Ectodermal cell (in vitro differentiated cells): ENCODE measurements at regions not wholly inside any gene's neighbourhood (a gene's known extent, or its start where the extent isn't known, plus 50 kb on each side); places are given as distances from the start of the nearest gene placed in this dataset.

Source experiments
- H3K27ac ChIP-seq: 2 replicates; pipeline ENCODE4 v1.7.0; 2013; ENCODE audit warnings: mild to moderate bottlenecking, low read depth, low read length; ENCODE audit not compliant: insufficient read depth, poor library complexity, severe bottlenecking
- H3K27me3 ChIP-seq: 2 replicates; pipeline ENCODE4 v1.7.0; 2013; ENCODE audit warnings: mild to moderate bottlenecking, low read length; ENCODE audit not compliant: insufficient read depth, control insufficient read depth, poor library complexity, severe bottlenecking
- H3K36me3 ChIP-seq: one replicate; pipeline ENCODE4 v1.7.0; 2013; ENCODE audit warnings: low read length; ENCODE audit not compliant: control insufficient read depth, insufficient read depth
- H3K4me1 ChIP-seq: one replicate; pipeline ENCODE4 v1.7.0; 2013; ENCODE audit warnings: low read length; ENCODE audit not compliant: control insufficient read depth, insufficient read depth
- H3K4me3 ChIP-seq: 2 replicates; pipeline ENCODE4 v1.7.0; 2013; ENCODE audit warnings: low read depth, low read length, control low read depth; ENCODE audit not compliant: insufficient read depth
- H3K9me3 ChIP-seq: 2 replicates; pipeline ENCODE4 v1.7.0; 2013; ENCODE audit warnings: mild to moderate bottlenecking, low read length, moderate library complexity; ENCODE audit not compliant: control insufficient read depth
- WGBS, 2 experiments: methylation state at CpG; one replicate each; pipeline ENCODE4 v1.1.7; 2013; ENCODE audit warnings: missing lambda C conversion rate in 2 of 2; 5-methylcytosine and 5-hydroxymethylcytosine counted together

GRCh38 chr6:11386726-11387125 lies 150.8 kb upstream of the TMEM170B start:
- WGBS, 2 experiments = 88 to 90% methylated on average over 2 of the region's 2 CpGs
- Histone ChIP-seq H3K27ac (no peak overlapping the region), H3K36me3 (no peaks in the 10 kb centered on the region), H3K4me1 (peaks cover 8% of the 10 kb centered on the region), H3K27me3 (no peaks in the 10 kb centered on the region), H3K4me3 (no peak overlapping the region), H3K9me3 (no peaks in the 10 kb centered on the region)

DNA sequence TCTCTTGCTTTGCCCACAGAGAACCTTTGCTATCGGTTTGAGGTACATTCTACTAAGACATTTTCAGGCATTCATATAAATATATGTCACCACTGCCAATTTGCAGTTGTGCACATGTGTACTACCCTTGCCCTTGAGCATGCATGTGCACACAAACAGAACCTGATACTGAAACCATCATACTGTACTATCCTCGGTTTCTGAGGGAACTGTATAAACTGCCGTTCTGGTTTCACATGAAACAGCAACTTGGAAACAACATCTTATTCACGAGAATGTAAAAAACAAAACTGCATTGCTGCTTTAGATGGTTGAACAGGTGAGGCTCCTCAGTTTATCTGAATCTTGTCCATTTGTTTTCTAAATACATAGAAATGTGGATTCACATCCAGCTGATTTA lies 151.2 kb upstream of the TMEM170B start:
- no peaks in the 10 kb centered on the region for H3K27me3 ChIP-seq
- H3K9me3 ChIP-seq = no peaks in the 10 kb centered on the region
- peaks cover 8% of the 10 kb centered on the region for H3K4me1 ChIP-seq
- no peak overlapping the region for H3K4me3 ChIP-seq
- H3K36me3 ChIP-seq = no peaks in the 10 kb centered on the region
- 93 to 98% methylated on average over 4 of the region's 4 CpGs for WGBS, 2 experiments
- no peak overlapping the region for H3K27ac ChIP-seq

- no peaks in the 10 kb centered on the region for H3K27me3 ChIP-seq
- no peaks in the 10 kb centered on the region for H3K9me3 ChIP-seq
- no peak overlapping the region for H3K4me3 ChIP-seq
- 89 to 90% methylated on average over 7 of the region's 7 CpGs for WGBS, 2 experiments
- peaks cover 8% of the 10 kb centered on the region for H3K4me1 ChIP-seq
- H3K36me3 ChIP-seq = no peaks in the 10 kb centered on the region
- no peak overlapping the region for H3K27ac ChIP-seq
These were observed 152.3 kb upstream of the NEDD9 start for GRCh38 chr6:11384531-11385309.

GRCh38 chr6:11381801-11382513 lies 149.5 kb upstream of the NEDD9 start:
- WGBS, 2 experiments = 96% methylated on average over 13 of the region's 13 CpGs
- Histone ChIP-seq H3K27me3 (no peaks in the 10 kb centered on the region), H3K4me3 (no peak overlapping the region), H3K27ac (no peak overlapping the region), H3K9me3 (no peaks in the 10 kb centered on the region), H3K36me3 (no peaks in the 10 kb centered on the region), H3K4me1 (peaks cover 8% of the 10 kb centered on the region)

DNA sequence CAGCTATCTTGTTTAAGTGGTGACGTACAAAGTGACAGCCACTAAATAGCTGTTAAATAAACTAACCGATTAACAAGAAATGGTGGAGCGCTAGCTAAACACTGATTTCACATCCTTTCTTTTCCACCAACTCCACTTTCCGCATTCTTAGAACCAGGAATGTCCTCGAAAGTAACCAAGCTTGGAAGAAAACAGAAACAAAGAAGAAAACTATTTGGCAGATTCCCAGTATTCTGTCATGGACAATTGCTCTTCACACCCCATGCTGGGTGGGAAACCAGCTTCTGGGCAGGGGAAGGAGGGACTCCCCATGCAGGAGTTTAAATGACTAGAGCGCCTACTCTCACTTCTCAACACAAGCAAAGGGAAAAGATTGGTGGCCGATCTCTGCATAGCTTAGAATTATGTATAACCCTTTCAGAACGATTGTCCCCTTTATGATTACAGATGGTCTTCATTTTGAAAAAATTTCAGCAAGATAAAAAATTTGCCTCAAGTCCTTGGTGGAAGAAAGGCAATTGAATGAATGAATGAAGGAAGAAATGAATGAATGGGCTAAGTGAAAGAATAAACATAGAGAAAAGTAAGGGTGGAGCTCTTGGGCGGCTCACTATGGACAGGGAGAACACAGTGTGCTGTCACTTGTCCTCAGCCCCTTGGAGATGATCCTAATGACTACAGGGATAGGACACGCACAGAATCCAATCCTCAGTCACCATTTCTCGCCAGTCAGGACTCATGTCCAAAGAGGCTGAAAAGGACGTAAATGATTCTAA lies 148.7 kb upstream of the NEDD9 start:
- H3K9me3 ChIP-seq = no peaks in the 10 kb centered on the region
- peaks cover 8% of the 10 kb centered on the region for H3K4me1 ChIP-seq
- no peak overlapping the region for H3K4me3 ChIP-seq
- WGBS, 2 experiments = 87 to 89% methylated on average over 12 of the region's 12 CpGs
- H3K27me3 ChIP-seq = no peaks in the 10 kb centered on the region
- no peaks in the 10 kb centered on the region for H3K36me3 ChIP-seq
- no peak overlapping the region for H3K27ac ChIP-seq

GRCh38 chr6:11380549-11380948 lies 148.1 kb upstream of the NEDD9 start:
- WGBS, 2 experiments = 79% methylated on average over 7 of the region's 7 CpGs
- no peak overlapping the region for H3K27ac ChIP-seq

GRCh38 chr6:11379805-11380204 lies 147.3 kb upstream of the NEDD9 start:
- Histone ChIP-seq H3K4me1 (peaks cover 8% of the 10 kb centered on the region), H3K9me3 (no peaks in the 10 kb centered on the region), H3K27ac (no peak overlapping the region), H3K4me3 (no peak overlapping the region), H3K36me3 (no peaks in the 10 kb centered on the region), H3K27me3 (no peaks in the 10 kb centered on the region)
- 95 to 97% methylated on average over 4 of the region's 4 CpGs for WGBS, 2 experiments

More at GRCh38 chr6:11380549-11380948, 148.1 kb upstream of the NEDD9 start:
- no peaks in the 10 kb centered on the region for H3K36me3 ChIP-seq
- no peaks in the 10 kb centered on the region for H3K9me3 ChIP-seq
- peaks cover 8% of the 10 kb centered on the region for H3K4me1 ChIP-seq
- H3K27me3 ChIP-seq = no peaks in the 10 kb centered on the region
- no peak overlapping the region for H3K4me3 ChIP-seq

- no peaks in the 10 kb centered on the region for H3K27me3 ChIP-seq
- H3K36me3 ChIP-seq = no peaks in the 10 kb centered on the region
- 94 to 97% methylated on average over 4 of the region's 4 CpGs for WGBS, 2 experiments
- H3K4me1 ChIP-seq = no peaks in the 10 kb centered on the region
- no peak overlapping the region for H3K4me3 ChIP-seq
- no peaks in the 10 kb centered on the region for H3K9me3 ChIP-seq
- no peak overlapping the region for H3K27ac ChIP-seq
These were observed 146.2 kb upstream of the NEDD9 start for GRCh38 chr6:11378639-11379038.

DNA sequence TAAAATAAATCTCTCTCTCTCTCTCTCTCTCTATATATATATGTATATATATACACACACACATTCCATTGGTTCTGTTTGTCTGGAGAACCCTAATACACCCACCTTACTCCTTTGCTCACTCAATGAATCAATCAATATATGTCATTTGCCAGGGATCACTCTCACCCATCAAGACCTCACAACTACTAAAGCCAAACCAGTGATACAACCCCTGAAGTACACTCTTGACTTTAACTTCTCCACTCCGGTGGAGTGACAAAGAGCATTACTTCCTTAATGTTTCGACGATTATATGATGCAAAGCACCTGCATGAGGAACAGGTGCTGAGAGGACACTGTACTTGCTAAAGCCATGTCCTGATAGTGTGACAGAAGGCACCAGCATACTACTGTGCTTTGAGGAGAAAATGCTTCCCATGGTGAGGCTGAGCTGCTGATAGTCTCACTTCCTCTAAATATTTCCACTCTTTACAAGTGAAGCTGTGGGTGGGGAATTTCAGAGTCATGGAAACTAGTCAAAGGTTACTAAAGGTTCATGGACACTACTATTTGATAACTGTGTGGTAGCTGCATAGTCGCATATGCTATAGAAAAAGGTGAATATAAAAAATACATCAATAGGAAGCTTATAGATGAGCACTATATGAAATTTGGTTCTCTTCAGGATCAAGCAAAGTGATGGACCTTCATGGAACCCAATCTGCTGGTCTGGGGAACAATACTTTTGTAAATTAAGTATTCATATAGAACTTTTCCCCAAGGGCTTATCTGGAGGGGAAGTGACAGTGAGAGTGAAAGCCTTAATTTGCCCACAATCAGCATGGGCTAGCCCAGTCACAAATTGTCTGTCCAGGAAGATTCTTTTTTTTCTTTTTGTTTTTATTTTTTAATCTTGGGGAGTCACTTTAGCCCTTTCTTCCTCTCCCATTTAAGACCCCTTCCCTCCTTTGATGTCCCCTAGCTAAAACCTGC lies 141.9 kb upstream of the NEDD9 start:
- Histone ChIP-seq H3K4me3 (no peak overlapping the region), H3K27ac (no peak overlapping the region), H3K4me1 (no peaks in the 10 kb centered on the region), H3K27me3 (no peaks in the 10 kb centered on the region), H3K36me3 (no peaks in the 10 kb centered on the region), H3K9me3 (no peaks in the 10 kb centered on the region)
- 92 to 94% methylated on average over 4 of the region's 4 CpGs for WGBS, 2 experiments
